ENCODE measurements at regions not wholly inside any gene's neighbourhood (a gene's known extent, or its start where the extent isn't known, plus 50 kb on each side); places are given as distances from the start of the nearest gene placed in this dataset.

GRCh38 chr18:46356278-46357033, 252.3 kb downstream of the HAUS1 start:
- TF ChIP-seq POLR2A (IDR thresholded peaks at IDR 0.05), result no peak
- no peak for TF ChIP-seq CTCF (IDR thresholded peaks at IDR 0.05 in 4 of 5, conservative IDR thresholded peaks at IDR 0.05 in 1 of 5)
